Eye (tissue), 1 donor: ENCODE measurements at regions not wholly inside any gene's neighbourhood (a gene's known extent, or its start where the extent isn't known, plus 50 kb on each side); places are given as distances from the start of the nearest gene placed in this dataset.

ENCODE experiments used
- DNase-seq: peaks from one replicate; pipeline ENCODE4 v3.0.0-alpha.2; 2015

GRCh38 chr11:70521475-70522308 lies 123.4 kb downstream of the CTTN start:
- peak; percentile 72 for DNase-seq

DNA sequence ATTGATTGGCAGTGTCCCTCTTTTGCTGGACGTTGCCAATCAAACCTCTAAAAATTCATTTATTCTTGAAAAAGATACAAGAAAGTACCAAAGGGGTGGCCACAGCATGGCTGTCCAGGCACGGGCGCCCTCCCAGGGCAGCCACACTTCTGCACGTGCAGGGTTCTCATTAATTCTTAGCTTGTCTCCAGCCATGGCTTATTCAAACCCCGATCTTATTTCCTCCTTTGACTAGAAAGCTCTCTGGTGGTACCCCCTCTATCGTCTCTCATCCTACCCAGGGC lies 123.9 kb downstream of the CTTN start:
- DNase-seq = no peak

GRCh38 chr11:70522593-70523311 lies 124.4 kb downstream of the CTTN start:
- DNase-seq = peak; percentile 83

- no peak for DNase-seq
These were observed 125.2 kb downstream of the CTTN start for GRCh38 chr11:70523384-70524095.

- DNase-seq = no peak
These were observed 126.0 kb downstream of the CTTN start for GRCh38 chr11:70524096-70524922.

DNA sequence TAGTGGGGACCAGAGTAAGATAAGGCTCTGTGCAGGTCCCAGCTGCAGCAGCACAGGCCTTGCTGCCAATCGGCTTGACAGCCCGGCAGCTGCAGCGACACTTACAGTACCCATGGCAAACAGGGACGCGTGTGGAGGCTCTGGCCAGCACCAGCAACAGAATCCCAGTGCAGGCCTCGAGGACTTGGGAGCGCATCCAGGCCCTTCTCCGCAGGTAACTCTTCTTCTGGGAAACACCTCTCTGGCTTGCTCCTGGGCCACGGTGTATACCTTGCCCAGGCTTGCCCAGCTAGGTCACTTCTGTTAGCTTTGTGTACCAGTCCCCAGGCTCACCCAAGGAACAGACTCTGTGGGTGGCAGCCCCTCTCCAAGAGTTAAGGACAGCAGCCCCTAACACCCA lies 126.7 kb downstream of the CTTN start:
- peak; percentile 32 for DNase-seq

- no peak for DNase-seq
These were observed 127.1 kb downstream of the CTTN start for GRCh38 chr11:70525466-70525865.

DNA sequence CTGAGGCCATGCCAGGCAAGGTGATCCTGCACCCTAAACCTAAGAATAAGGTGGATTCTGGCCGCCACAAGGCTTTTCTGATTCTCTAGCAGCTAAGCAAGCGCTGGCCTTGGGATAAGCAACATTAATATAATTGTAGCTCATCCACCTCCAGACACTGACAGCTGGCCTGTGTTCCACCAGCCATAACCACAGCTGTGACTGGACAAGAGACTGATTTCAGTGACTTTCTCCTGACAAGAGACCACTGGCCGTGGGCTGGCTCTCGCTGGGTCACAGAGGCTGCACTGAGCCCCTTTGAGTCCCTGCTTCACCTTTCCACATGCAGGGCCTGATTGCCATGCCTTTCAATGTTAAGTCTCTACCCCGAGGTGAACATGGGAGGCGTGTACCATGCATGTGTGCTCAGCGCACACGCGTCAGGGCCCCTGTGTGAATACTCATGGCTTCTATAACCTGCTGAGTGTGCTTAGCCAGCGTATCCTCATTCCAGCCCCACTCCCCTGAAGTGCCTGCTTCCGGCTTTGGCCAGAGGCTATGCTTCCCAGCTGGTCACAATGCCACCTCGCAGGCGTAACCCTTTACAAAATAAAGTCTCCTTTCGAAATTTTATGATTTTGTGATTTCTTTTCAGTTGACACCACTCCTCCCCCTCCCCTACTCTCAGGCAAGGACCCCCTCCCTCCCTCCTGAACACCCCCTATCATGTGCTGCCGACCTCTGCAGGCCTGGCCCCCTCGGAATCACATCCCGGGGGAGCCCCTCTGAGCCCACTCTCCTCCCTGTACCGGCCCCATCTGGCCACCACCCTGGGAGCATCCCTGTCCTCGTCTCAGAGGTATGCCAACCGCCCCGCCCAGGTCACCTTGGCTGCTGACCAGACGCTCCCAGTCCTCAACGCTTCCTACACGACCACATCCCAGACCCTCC lies 128.1 kb downstream of the CTTN start:
- no peak for DNase-seq

GRCh38 chr11:70527046-70527395 lies 128.7 kb downstream of the CTTN start:
- no peak for DNase-seq

GRCh38 chr11:70527429-70528045 lies 129.2 kb downstream of the CTTN start:
- DNase-seq = no peak

DNA sequence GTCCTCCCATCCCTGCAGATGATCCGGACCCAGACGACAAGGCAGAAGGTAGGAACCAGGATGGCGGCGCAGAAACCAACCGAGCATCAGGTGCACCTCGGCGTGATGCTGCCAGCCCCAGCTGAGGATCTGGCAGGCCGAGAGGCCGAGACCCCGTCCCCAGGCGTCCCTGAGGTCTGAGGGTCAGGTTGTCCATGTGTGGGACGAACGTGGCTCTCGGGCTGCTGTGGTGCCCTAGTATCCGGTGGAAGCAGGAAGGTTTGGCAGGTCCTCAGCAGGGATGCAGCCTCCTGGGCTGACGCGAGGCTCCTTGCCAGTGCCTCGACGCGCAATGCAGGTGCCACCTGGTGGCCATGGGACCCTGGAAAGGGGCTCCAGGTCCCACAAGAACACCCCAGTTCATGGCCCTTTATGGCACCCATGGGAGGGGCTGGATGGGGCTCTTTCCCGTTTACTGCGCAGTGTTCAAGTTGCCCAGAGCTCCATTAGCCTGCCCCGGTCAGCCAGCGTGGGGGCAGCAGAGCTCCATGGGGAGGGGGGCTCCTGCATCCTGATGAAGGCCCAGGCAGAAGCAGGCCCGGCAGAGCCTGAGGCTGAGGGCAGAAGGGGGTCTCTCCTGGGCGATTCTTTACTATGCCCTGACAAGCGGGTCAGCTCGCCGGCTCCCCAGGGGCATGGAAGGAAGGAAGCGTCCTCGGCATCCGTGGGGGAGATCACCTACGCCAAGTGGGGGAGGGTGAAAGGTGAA lies 129.9 kb downstream of the CTTN start:
- DNase-seq = no peak

DNA sequence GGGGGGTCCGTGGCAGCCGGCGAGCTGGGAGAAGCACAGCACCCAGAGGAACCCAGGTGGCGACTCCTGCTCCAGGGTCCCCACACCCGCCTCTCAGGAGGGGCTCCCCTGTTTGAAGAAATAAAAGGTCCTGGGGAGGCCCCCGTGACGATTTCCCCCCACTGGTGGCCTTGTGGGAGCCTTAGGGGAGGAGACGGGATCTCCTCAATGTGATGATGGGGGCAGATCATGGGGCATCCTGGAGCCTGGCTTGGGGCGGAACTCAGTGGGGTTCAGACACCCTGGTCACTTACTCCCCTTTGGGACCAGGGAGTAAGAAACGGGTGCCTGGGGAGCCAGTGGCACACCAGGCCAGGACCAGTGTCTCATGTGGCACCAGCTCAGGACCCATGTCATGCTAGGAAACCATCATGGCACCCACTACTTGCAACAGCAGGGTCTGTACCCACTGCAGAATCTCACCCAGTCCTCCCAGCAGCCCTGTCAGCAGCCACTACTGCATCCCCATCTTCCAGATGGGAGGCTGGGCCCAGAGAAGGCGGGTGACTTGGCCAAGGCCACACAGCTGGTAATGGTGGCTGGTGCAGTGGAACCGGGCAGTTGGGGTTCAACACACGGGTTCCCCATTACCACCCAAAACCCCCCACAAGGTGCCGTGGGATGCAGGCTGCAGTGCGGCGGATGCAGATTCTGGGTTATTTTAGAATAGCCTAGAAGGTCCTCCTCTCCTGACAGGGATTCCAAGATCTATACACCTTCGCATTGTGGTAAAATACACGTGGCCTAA lies 130.7 kb downstream of the CTTN start:
- no peak for DNase-seq

GRCh38 chr11:70530010-70530409 lies 131.7 kb downstream of the CTTN start:
- no peak for DNase-seq

DNA sequence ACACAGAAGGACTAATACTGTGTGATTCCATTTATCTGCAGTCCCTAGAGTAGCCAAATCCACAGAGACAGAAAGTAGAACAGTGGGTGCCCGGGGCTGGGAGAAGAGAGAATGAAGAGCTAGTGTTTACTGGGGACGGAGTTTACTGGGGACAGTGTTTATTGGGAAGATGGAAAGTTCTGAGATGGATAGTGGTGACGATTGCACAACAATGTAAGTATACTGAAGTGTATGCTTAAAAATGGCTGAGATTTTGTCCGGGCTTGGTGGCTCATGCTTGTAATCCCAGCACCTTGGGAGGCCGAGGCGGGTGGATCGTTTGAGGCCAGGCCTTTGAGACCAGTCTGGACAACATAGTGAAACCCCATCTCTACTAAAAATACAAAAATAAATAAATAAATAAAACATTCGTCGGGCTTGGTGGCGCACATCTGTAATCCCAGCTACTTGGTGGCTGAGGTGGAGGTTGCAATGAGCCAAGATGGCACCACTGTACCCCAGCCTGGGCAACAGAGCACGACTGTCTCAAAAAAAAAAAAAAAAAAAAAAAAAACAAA lies 132.4 kb downstream of the CTTN start:
- no peak for DNase-seq

DNA sequence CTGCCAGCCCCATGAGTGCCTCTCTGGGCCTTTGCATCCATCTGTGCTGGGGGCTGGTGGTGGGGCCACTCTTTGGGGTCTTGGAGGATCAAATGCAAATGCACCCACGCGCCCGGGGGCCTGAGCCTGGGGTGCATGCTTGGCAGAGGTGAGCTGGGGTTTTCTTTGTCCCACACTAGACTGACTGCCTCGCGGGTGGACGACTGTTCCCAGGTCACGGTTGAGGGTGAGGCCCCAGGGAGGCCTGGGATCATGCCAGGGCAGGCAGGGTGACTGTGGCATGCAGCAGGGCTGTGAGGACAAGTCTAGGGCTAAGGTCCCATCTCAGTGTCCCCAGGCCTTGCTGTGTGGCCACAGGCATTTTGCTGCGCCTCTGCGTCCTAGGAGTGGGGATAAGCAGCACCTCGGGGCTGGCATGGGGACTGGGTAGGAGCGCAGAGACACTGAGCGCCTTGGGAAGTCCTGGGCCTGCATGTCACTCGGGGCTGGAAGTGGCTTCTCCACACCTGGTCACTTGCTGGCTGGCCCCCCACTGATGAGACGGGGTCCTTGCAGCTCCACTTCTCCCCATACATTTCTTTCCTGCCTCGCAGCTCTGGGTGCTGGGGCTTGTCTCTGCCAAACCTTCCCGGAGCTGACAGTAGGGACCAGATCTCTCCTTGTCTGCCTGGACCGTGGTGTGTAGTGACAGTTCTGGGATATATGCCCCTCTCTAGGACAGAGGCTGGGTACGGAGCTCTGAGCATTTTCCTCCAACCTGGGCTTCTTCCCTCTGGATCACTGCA lies 133.1 kb downstream of the CTTN start:
- no peak for DNase-seq

- peak; percentile 26 for DNase-seq
These were observed 133.7 kb downstream of the CTTN start for GRCh38 chr11:70532066-70532440.

- no peak for DNase-seq
These were observed 134.4 kb downstream of the CTTN start for GRCh38 chr11:70532731-70533130.

DNA sequence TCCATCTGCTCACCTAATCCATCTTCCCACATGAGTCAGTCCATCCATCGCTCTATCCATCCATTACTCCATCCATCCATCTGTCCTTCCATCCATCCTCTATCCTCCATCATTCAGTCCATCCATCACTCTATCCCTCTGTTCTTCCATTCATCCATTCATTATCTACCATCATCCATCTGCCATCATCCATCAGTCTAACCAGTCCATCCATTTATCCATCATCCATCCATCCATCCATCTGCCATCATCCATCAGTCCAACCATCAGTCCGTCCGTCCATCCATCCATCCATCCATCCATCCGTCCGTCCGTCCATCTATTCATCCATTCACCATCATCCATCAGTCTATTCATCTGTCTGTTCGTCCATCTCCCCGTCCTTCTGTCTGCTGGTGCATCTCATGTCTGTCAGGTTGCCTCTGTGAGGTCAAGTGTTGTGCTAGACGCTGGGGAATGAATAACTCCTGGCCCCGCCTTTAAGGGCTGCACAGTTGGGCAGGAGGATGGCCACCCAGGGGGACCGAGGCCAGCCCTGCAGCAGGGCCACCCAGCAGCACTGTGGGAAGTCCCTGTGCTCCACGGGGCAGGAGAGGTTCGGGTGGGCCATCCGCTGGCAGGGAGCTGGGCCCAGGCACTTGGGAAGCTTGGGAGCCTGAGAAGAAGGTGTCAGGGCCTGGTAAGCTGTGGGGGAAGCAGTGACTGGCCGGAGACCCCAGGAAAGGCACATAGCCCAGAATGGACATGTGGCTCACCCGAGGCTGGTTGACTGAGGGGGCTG lies 137.1 kb downstream of the CTTN start:
- no peak for DNase-seq
